ENCODE measurements at regions not wholly inside any gene's neighbourhood (a gene's known extent, or its start where the extent isn't known, plus 50 kb on each side); places are given as distances from the start of the nearest gene placed in this dataset.

- DNase-seq (ENCODE audit: low read depth in 2 of 2) = no peak
Measured at GRCh38 chr2:105621038-105621437, 123.7 kb upstream of the NCK2 start.

GRCh38 chr2:105618351-105618659 is 126.4 kb upstream of the NCK2 start:
- no peak for DNase-seq (ENCODE audit: low read depth in 2 of 2)

- DNase-seq (ENCODE audit: low read depth in 2 of 2) = no peak
Measured at GRCh38 chr2:105617631-105618350, 126.9 kb upstream of the NCK2 start.

- no peak for DNase-seq (ENCODE audit: low read depth in 2 of 2)
Measured at GRCh38 chr2:105615305-105615704, 129.4 kb upstream of the NCK2 start.

GRCh38 chr2:105611811-105612424 is 132.8 kb upstream of the NCK2 start:
- no peak for DNase-seq (ENCODE audit: low read depth in 2 of 2)

GRCh38 chr2:105611333-105611637 is 133.4 kb upstream of the NCK2 start:
- DNase-seq (ENCODE audit: low read depth in 2 of 2) = no peak

- DNase-seq (ENCODE audit: low read depth in 2 of 2) = no peak
Measured at GRCh38 chr2:105610576-105611332, 134.0 kb upstream of the NCK2 start.

GRCh38 chr2:105609746-105610402 is 134.8 kb upstream of the NCK2 start:
- no peak for DNase-seq (ENCODE audit: low read depth in 2 of 2)

GRCh38 chr2:105607920-105608504 is 136.7 kb upstream of the NCK2 start:
- DNase-seq (ENCODE audit: low read depth in 2 of 2) = no peak

GRCh38 chr2:105606081-105606480 is 138.6 kb upstream of the NCK2 start:
- no peak for DNase-seq (ENCODE audit: low read depth in 2 of 2)

GRCh38 chr2:105604938-105605337 is 139.8 kb upstream of the NCK2 start:
- no peak for DNase-seq (ENCODE audit: low read depth in 2 of 2)

- DNase-seq (ENCODE audit: low read depth in 2 of 2) = no peak
Measured at GRCh38 chr2:105600949-105601794, 143.5 kb upstream of the NCK2 start.

GRCh38 chr2:105600602-105600948 is 144.1 kb upstream of the NCK2 start:
- DNase-seq (ENCODE audit: low read depth in 2 of 2) = no peak

- DNase-seq (ENCODE audit: low read depth in 2 of 2) = no peak
Measured at GRCh38 chr2:105600037-105600442, 144.7 kb upstream of the NCK2 start.

- no peak for DNase-seq (ENCODE audit: low read depth in 2 of 2)
Measured at GRCh38 chr2:105598829-105599698, 145.6 kb upstream of the NCK2 start.

- DNase-seq (ENCODE audit: low read depth in 2 of 2) = no peak
Measured at GRCh38 chr2:105597806-105598803, 146.6 kb upstream of the NCK2 start.

GRCh38 chr2:105597011-105597805 is 147.5 kb upstream of the NCK2 start:
- DNase-seq (ENCODE audit: low read depth in 2 of 2) = no peak

- DNase-seq (ENCODE audit: low read depth in 2 of 2) = no peak
Measured at GRCh38 chr2:105596411-105596921, 148.2 kb upstream of the NCK2 start.
